ENCODE measurements at regions not wholly inside any gene's neighbourhood (a gene's known extent, or its start where the extent isn't known, plus 50 kb on each side); places are given as distances from the start of the nearest gene placed in this dataset.

- TF ChIP-seq, protein P1, sequence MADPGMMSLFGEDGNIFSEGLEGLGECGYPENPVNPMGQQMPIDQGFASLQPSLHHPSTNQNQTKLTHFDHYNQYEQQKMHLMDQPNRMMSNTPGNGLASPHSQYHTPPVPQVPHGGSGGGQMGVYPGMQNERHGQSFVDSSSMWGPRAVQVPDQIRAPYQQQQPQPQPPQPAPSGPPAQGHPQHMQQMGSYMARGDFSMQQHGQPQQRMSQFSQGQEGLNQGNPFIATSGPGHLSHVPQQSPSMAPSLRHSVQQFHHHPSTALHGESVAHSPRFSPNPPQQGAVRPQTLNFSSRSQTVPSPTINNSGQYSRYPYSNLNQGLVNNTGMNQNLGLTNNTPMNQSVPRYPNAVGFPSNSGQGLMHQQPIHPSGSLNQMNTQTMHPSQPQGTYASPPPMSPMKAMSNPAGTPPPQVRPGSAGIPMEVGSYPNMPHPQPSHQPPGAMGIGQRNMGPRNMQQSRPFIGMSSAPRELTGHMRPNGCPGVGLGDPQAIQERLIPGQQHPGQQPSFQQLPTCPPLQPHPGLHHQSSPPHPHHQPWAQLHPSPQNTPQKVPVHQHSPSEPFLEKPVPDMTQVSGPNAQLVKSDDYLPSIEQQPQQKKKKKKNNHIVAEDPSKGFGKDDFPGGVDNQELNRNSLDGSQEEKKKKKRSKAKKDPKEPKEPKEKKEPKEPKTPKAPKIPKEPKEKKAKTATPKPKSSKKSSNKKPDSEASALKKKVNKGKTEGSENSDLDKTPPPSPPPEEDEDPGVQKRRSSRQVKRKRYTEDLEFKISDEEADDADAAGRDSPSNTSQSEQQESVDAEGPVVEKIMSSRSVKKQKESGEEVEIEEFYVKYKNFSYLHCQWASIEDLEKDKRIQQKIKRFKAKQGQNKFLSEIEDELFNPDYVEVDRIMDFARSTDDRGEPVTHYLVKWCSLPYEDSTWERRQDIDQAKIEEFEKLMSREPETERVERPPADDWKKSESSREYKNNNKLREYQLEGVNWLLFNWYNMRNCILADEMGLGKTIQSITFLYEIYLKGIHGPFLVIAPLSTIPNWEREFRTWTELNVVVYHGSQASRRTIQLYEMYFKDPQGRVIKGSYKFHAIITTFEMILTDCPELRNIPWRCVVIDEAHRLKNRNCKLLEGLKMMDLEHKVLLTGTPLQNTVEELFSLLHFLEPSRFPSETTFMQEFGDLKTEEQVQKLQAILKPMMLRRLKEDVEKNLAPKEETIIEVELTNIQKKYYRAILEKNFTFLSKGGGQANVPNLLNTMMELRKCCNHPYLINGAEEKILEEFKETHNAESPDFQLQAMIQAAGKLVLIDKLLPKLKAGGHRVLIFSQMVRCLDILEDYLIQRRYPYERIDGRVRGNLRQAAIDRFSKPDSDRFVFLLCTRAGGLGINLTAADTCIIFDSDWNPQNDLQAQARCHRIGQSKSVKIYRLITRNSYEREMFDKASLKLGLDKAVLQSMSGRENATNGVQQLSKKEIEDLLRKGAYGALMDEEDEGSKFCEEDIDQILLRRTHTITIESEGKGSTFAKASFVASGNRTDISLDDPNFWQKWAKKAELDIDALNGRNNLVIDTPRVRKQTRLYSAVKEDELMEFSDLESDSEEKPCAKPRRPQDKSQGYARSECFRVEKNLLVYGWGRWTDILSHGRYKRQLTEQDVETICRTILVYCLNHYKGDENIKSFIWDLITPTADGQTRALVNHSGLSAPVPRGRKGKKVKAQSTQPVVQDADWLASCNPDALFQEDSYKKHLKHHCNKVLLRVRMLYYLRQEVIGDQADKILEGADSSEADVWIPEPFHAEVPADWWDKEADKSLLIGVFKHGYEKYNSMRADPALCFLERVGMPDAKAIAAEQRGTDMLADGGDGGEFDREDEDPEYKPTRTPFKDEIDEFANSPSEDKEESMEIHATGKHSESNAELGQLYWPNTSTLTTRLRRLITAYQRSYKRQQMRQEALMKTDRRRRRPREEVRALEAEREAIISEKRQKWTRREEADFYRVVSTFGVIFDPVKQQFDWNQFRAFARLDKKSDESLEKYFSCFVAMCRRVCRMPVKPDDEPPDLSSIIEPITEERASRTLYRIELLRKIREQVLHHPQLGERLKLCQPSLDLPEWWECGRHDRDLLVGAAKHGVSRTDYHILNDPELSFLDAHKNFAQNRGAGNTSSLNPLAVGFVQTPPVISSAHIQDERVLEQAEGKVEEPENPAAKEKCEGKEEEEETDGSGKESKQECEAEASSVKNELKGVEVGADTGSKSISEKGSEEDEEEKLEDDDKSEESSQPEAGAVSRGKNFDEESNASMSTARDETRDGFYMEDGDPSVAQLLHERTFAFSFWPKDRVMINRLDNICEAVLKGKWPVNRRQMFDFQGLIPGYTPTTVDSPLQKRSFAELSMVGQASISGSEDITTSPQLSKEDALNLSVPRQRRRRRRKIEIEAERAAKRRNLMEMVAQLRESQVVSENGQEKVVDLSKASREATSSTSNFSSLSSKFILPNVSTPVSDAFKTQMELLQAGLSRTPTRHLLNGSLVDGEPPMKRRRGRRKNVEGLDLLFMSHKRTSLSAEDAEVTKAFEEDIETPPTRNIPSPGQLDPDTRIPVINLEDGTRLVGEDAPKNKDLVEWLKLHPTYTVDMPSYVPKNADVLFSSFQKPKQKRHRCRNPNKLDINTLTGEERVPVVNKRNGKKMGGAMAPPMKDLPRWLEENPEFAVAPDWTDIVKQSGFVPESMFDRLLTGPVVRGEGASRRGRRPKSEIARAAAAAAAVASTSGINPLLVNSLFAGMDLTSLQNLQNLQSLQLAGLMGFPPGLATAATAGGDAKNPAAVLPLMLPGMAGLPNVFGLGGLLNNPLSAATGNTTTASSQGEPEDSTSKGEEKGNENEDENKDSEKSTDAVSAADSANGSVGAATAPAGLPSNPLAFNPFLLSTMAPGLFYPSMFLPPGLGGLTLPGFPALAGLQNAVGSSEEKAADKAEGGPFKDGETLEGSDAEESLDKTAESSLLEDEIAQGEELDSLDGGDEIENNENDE (IDR thresholded peaks at IDR 0.05; ENCODE audit: insufficient replicate concordance, low read length), result no peak
- TF ChIP-seq, protein P2, sequence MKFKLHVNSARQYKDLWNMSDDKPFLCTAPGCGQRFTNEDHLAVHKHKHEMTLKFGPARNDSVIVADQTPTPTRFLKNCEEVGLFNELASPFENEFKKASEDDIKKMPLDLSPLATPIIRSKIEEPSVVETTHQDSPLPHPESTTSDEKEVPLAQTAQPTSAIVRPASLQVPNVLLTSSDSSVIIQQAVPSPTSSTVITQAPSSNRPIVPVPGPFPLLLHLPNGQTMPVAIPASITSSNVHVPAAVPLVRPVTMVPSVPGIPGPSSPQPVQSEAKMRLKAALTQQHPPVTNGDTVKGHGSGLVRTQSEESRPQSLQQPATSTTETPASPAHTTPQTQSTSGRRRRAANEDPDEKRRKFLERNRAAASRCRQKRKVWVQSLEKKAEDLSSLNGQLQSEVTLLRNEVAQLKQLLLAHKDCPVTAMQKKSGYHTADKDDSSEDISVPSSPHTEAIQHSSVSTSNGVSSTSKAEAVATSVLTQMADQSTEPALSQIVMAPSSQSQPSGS (IDR thresholded peaks at IDR 0.05; ENCODE audit: low read length), result no peak
- no peak for TF ChIP-seq RFX5 (IDR thresholded peaks at IDR 0.05; ENCODE audit: borderline replicate concordance, low read depth, low read length)
- TF ChIP-seq SIX5 (IDR thresholded peaks at IDR 0.05; ENCODE audit: low read depth, low read length), result no peak
- TF ChIP-seq POU5F1 (IDR thresholded peaks at IDR 0.05; ENCODE audit: low read depth, low read length), result no peak
- TF ChIP-seq EGR1 (IDR thresholded peaks at IDR 0.05; ENCODE audit: borderline replicate concordance, low read depth, low read length), result no peak
Observed at GRCh38 chr18:68574311-68574710, 140.6 kb downstream of the TMX3 start (continued).
